Medulla oblongata (tissue), 1 donor: ENCODE measurements at regions not wholly inside any gene's neighbourhood (a gene's known extent, or its start where the extent isn't known, plus 50 kb on each side); places are given as distances from the start of the nearest gene placed in this dataset.
"Not testable (repeated sequence)": the region's sequence is repeated elsewhere in the genome, so short reads cannot be mapped to it uniquely, and the experiment has no call there.

Experiments
- DNase-seq: peaks from one replicate; pipeline ENCODE4 v3.0.0-alpha.2; 2015; ENCODE audit errors: extremely low spot score

DNA sequence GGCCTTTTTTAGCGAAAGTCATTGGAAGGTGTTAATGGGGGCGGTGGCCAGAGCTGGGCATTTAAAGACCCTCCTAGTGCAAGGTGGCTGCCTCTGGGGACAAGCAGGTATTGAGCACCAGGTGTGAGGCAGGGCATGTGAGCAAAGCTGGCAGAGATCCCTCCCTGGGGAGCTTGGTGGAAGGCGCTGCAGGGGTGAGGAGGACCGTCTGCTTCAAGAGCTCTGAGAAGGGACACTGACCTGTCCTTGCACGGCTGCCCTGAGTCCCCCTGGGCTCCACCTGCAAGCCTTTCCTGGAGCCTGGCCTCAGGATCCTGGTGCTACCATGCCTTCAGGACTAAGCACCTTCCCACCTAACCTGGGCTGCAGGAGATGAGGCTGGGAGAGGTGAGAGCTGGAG lies 127.0 kb upstream of the CIBAR2 start:
- DNase-seq, result no peak

DNA sequence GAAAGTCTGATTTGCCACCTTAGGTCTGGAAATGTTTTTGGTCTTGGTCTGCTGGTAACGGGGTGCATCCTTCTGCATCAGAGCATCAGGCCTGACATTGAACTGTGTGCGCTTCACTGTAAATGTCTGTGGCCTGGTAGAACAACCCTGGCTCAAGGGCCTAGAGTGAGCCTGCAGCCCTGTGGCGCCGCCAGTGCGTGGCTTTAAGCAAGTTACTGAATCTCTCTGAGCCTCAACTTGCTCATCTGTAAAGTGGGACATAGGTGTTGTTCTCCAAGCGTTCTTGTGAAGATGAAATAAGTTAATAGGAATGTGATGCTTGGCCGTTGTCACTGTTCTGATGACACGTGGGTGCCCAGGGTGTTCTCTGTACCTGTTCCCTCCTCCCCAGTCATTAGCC lies 127.6 kb upstream of the CIBAR2 start:
- no peak for DNase-seq

DNA sequence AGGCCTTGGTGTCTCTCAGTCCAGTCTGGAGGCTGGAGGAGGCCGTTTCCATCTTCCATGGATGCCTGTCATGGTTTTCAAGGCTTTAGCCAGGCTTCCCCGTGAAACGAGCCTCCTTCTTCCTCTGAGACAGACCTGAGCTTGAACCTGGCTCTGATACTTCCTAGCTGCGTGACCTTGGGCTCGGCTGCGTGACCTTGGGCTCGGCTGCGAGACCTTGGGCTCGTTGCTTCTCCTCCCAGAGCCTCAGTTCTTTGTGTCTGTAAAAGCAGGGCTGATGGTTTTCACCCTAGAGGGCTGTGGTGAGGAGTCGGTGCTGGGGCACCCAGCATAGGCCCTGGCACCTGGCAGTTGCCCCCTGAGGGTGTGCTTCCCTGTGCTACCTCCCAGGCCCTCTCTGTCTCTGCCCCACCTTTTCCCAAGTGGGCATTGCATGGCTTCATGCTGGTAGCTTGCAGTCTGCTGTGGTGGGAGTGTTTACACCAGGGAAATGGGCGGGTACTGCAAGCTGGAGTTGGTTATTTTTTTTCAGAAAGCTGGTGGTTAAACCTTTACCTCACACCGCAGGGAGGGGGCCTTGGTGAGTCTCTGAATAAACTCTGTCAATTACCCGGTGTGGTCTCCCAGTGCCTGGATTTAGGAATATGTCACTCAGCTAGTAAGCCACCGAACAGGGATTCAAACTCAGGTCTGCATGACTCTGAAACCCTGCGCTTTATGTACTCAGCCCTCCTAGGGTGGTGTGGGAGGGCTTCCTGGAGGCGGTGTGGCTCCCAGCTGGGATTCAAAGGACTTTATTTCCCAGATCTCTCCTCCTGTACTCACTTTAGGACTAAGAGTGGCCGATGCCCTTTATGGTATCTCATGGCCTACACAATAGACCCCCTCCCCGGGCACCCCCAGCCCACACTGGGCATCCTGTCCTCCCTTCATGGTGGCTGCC lies 129.0 kb upstream of the CIBAR2 start:
- DNase-seq, result no peak

GRCh38 chr16:85242140-85242539 lies 129.9 kb upstream of the CIBAR2 start:
- DNase-seq, result no peak

- DNase-seq, result no peak
Observed at GRCh38 chr16:85243308-85243707, 131.0 kb upstream of the CIBAR2 start.

GRCh38 chr16:85244452-85244851 lies 132.2 kb upstream of the CIBAR2 start:
- DNase-seq, result not testable (repeated sequence)

- peak; percentile 74 for DNase-seq
Observed at GRCh38 chr16:85245307-85246172, 133.3 kb upstream of the CIBAR2 start.

- no peak for DNase-seq
Observed at GRCh38 chr16:85246473-85246872, 134.2 kb upstream of the CIBAR2 start.

- no peak for DNase-seq
Observed at GRCh38 chr16:85246973-85247372, 134.7 kb upstream of the CIBAR2 start.

DNA sequence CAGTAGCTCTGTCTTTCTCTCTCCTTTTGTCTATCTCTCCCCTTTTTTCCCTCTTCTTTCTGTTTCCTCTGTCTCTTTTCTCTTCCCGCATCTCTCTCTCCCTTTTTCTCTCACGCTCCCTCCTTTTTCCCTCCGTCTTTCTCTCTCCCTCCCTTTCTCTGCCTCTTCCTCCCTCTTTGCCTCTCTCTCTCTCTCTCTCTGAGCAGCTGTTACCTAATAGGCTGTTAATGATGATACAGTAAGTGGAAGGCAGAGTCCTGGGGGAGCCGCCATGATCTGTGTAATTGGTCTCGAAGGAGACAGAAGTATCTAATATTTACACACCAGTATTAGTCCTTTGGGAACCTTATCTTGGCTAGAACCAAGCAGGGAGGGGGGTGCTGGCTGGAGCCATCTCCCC lies 136.1 kb upstream of the CIBAR2 start:
- no peak for DNase-seq

DNA sequence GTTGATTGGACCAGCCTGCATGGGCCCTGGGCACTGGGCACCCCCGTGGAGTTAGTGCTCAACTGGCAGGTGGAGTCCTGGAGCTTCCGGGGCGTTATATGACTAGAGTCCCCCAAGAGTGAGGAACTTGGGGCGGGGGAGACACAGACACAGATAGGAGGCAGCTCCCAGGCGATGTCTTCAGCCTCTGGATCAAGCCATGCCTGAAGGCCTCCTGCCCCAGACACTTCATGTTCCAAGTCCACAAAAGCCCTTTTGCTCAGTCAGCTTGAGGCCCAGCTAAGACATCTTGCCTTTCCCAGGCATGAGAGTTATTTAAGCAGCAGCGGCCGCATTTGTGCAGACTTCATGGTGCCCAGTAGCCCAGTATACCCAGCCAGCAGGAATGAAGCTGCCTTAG lies 136.6 kb upstream of the CIBAR2 start:
- DNase-seq, result no peak

DNA sequence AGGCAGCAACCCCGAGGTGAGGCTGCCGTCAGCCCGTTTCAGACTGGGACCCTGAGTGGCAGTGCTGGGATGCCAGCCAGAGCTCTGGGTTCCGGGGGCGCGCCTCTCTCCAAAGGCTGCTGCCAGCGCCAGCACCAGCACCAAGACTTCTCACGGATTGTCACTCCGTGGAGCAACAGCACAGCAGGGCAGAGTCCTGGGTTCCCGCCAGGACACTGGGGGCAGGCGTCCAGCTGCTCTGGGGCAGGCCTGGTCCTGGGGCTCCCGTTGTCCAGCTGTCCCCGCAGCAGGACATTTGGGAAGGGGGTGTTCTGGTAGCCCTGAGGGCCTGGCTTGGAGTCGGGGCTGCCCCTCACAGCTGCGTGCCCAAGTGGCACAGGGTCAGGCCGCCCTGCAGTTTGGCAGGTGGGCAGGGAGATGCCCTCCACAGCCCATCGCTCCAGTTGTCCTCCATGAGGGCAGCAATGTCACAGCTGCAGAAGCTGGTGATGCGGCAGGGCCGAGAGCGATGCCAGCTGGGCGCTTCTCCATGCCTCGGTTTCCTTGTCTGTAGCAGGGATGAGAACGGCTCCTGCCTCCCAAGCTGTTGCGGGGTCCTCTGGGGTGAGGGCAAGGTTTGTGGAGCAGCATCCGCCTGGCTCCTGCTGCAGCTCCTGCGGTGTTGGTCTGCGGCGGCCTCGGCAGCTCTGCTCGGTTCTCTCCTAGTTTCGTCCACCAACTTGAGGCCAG lies 137.3 kb upstream of the CIBAR2 start:
- DNase-seq, result peak; percentile 37

GRCh38 chr16:85250147-85250463 lies 137.8 kb upstream of the CIBAR2 start:
- peak; percentile 51 for DNase-seq

DNA sequence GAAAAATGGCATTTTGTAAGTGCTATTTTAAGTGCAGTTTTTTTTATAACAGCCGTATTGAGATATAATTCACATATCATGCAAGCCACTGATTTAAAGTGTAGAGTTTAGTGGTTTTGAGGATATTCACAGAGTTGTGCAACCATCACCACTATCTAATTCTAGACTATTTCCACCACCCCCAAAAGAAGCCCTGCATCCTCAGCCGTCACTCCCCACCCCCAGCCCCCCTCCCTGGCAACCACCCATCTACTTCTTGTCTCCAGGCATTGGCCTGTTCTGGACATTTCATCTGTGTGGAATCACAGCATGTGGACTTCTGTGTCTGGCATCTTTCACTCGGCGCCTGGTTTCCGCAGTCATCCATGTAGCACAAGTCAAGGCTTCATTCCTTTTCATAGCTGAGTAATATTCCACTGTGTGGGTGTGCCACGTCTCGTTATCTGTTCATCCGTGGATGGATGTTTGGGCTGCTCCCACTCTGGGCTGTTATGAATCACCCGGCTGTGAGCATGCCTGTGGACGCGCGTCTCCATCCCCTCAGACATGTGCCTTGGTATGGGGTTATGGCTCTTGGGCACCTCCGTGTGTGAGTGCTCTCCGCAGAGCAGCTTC lies 138.4 kb upstream of the CIBAR2 start:
- DNase-seq, result no peak

DNA sequence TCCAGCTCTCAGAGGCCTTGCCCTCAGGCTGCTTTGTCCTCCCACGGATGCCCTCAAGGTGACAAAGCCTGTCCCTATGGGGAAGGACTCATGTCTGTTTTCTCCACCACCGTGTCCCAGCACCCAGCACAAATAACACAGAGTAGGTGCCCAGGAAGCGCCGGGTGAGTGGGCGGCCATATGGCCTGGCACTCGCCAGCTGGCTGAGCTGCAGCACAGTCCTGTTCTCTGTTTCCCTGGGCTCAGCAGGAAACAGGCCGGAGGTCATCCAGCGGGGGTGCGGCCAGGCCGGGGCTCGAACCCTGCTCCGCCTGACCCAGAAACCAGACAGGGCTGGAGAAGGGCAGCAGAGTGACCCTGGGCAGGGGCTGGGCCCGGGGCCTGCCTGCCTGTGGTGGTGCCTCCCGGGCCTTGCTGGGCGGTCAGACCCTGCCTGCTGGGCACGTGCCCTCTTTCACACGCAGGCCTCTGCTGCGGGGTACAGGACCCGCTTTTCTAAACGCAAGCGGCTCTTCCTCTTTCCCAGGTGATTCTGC lies 139.0 kb upstream of the CIBAR2 start:
- no peak for DNase-seq

GRCh38 chr16:85252014-85252413 lies 139.7 kb upstream of the CIBAR2 start:
- DNase-seq, result no peak

- DNase-seq, result no peak
Observed at GRCh38 chr16:85252461-85252860, 140.2 kb upstream of the CIBAR2 start.

DNA sequence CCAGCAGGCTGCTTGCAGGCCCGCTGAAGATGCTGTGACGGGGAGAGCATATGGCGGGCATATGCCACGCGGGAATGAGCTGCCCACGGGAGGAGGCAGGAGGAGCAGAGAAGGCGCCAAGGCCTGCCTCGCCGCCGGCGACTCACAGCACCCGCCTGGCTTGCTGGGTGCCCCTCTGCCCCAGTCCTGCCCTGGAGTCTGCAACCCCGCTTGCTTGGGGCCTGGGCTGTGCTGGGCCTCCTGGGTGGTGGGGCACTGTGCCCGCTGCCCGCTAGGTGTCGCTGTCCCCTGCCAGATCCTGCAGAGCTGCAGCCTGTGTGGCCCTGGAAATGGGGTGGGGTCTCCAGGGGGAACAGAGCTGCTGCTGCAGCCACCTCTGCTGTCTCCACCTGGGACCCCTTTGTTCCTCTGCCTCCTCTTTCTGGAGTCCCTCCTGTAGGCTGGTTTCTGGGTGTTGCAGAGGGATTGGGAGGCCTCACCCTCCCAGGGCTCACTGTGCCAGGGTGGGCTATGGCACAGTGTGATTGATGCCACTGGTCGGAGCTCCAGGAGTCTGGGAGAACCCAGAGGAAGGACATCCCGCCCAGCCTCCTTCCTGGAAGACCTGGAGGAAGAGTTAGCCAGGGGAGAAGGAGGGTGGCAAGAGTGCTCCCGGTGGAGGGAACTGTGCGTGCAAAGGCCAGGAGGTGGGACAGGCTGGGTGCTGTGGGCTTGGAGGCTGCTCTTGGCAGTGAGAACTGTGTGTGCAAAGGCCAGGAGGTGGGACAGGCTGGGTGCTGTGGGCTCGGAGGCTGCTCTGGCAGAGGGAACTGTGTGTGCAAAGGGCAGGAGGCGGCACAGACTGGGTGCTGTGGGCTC lies 141.0 kb upstream of the CIBAR2 start:
- peak; percentile 58 for DNase-seq

DNA sequence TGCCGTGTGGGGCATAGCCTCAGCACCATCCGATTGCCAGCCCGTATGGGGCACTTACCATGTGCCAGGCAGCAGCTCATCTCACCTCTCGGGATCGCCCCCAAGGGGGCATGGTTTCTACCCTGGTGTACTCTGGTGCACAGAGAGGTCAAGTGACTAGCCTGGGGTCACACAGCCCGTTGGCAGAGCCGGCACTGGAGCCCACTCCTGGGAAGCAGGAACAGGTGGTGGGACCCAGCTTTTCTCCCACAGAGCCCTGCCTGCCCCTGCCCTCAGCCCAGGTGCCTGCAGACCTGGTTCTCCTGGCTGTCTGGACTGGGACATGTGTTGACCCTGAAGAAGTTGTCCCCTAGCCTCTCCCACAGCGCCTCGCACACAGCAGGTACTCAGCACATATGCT lies 141.8 kb upstream of the CIBAR2 start:
- DNase-seq, result no peak

- DNase-seq, result no peak
Observed at GRCh38 chr16:85254921-85255320, 142.6 kb upstream of the CIBAR2 start.

DNA sequence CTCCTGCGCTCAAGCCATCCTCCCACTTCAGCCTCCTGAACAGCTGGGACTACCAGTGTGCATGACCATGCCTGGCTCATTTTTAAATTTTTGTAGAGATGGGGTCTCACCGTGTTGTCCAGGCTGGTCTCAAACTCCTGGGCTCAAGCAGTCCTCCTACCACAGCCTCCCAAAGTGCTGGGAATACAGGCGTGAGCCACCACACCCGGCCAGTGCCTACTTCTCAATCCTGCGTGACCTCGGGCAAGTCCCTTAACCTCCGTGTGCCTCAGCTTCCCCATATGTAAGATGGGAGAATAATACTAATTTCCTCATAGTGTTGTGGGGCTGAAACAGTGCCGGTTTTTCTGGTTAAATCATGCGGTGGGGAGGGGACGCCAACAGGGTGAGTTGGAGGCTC lies 143.5 kb upstream of the CIBAR2 start:
- no peak for DNase-seq
